SK-N-SH (cell line): ENCODE measurements at regions not wholly inside any gene's neighbourhood (a gene's known extent, or its start where the extent isn't known, plus 50 kb on each side); places are given as distances from the start of the nearest gene placed in this dataset.

Experiments
- CTCF ChIA-PET: fragments of 300-600, 350-600 bp; formaldehyde crosslinking; extraction: SDS; loops from one replicate; lab custom pipeline; 2021; lab: Yijun Ruan, JAX
- POLR2A ChIA-PET: fragments of 350-600 bp; sonication (Branson Sonifier 250); formaldehyde crosslinking; extraction: SDS; loops from one replicate; lab custom pipeline; 2020; ENCODE audit warnings: antibody characterized with exemption, inconsistent platforms; lab: Yijun Ruan, JAX
- DNase-seq: peaks from one replicate; pipeline ENCODE4 v3.0.0; 2012
- H2AFZ ChIP-seq: fragments of 200-600 bp; sonication (generic); 2 replicates; pipeline ENCODE4 v1.8.1; 2016; ENCODE audit warnings: antibody characterized with exemption, mild to moderate bottlenecking, low read depth
- H3F3A ChIP-seq: fragments of 200-600 bp; sonication (generic); replicated peaks from 2 replicates; pipeline ENCODE3; 2016; ENCODE audit warnings: antibody characterized with exemption, mild to moderate bottlenecking; ENCODE audit not compliant: insufficient read depth
- H3K27ac ChIP-seq, 2 experiments: fragments of 200-500 bp in 1 of 2; fragments of 200-600 bp in 1 of 2; sonication (Bioruptor generic) in 1 of 2; sonication (generic), shearing (Covaris generic) in 1 of 2; 2 replicates each; pipeline versions ENCODE4 v1.5.1 to v1.6.1; 2014 to 2016; ENCODE audit warnings: low read depth in 2 of 2, inconsistent platforms in 1 of 2, low read length in 1 of 2, mild to moderate bottlenecking in 1 of 2, mixed read lengths in 1 of 2
- H3K27me3 ChIP-seq: fragments of 200-600 bp; sonication (generic), shearing (Covaris generic); 2 replicates; pipeline ENCODE4 v1.6.1; 2016; ENCODE audit warnings: mixed run types; ENCODE audit not compliant: insufficient read depth
- H3K36me3 ChIP-seq, 2 experiments: fragments of 200-500 bp in 1 of 2; fragments of 200-600 bp in 1 of 2; sonication (Bioruptor generic) in 1 of 2; sonication (generic) in 1 of 2; replicated peaks in 1 of 2; 2 replicates each; pipeline versions ENCODE3 to v1.5.1; 2014 to 2016; ENCODE audit warnings: low read length in 1 of 2, mild to moderate bottlenecking in 1 of 2; ENCODE audit not compliant: insufficient read depth in 2 of 2, control insufficient read depth in 1 of 2
- H3K4me1 ChIP-seq, 2 experiments: fragments of 200-500 bp in 1 of 2; fragments of 200-600 bp in 1 of 2; sonication (Bioruptor generic) in 1 of 2; sonication (generic), shearing (Covaris generic) in 1 of 2; 2 replicates each; pipeline versions ENCODE4 v1.5.1 to v1.6.1; 2014 to 2016; ENCODE audit warnings: low read depth in 1 of 2, low read length in 1 of 2, mixed run types in 1 of 2; ENCODE audit not compliant: insufficient read depth in 2 of 2, control insufficient read depth in 1 of 2
- H3K4me2 ChIP-seq: fragments of 200-600 bp; sonication (generic), shearing (Covaris generic); 2 replicates; pipeline ENCODE4 v1.6.1; 2017; ENCODE audit warnings: mixed run types
- H3K4me3 ChIP-seq, 2 experiments: fragments of 200-500 bp in 1 of 2; fragments of 200-600 bp in 1 of 2; sonication (Bioruptor generic) in 1 of 2; sonication (generic), shearing (Covaris generic) in 1 of 2; 2 replicates each; pipeline versions ENCODE4 v1.5.1 to v1.8.1; 2014 to 2016; ENCODE audit warnings: low read depth in 2 of 2, inconsistent platforms in 1 of 2, low read length in 1 of 2, mild to moderate bottlenecking in 1 of 2, mixed read lengths in 1 of 2, moderate library complexity in 1 of 2
- H3K79me2 ChIP-seq: fragments of 200-600 bp; sonication (generic); 2 replicates; pipeline ENCODE4 v1.8.1; 2017; ENCODE audit warnings: mild to moderate bottlenecking; ENCODE audit not compliant: insufficient read depth
- H3K9ac ChIP-seq: fragments of 200-600 bp; sonication (generic); 2 replicates; pipeline ENCODE4 v1.6.1; 2017; ENCODE audit warnings: mixed run types
- H3K9me2 ChIP-seq: fragments of 200-600 bp; sonication (generic); 2 replicates; pipeline ENCODE4 v1.6.1; 2017; ENCODE audit warnings: mixed run types
- H3K9me3 ChIP-seq: fragments of 200-600 bp; sonication (generic); 2 replicates; pipeline ENCODE4 v1.6.1; 2017; ENCODE audit warnings: mixed run types, mild to moderate bottlenecking, moderate library complexity
- H4K20me1 ChIP-seq: fragments of 200-600 bp; sonication (generic); 2 replicates; pipeline ENCODE4 v1.6.1; 2017; ENCODE audit warnings: mild to moderate bottlenecking, mixed run types; ENCODE audit not compliant: insufficient read depth
- EP300 ChIP-seq, 2 experiments: IDR thresholded peaks; 2 replicates each; pipeline versions ENCODE4 v1.4.0 to v1.6.1; 2012; ENCODE audit warnings: borderline replicate concordance in 1 of 2, low read depth in 1 of 2, low read length in 1 of 2
- EZH2phosphoT487 ChIP-seq: fragments of 200-600 bp; sonication (generic); IDR thresholded peaks from 2 replicates; pipeline ENCODE4 v1.6.1; 2017; ENCODE audit warnings: low read depth, mixed run types, mild to moderate bottlenecking, antibody characterized with exemption, moderate library complexity, borderline replicate concordance
- FOSL2 ChIP-seq: IDR thresholded peaks from 2 replicates; pipeline ENCODE4 v1.4.0; 2012; ENCODE audit warnings: low read depth, mild to moderate bottlenecking, moderate library complexity, borderline replicate concordance
- FOXJ3 ChIP-seq: sonication (generic); formaldehyde crosslinking; IDR thresholded peaks from 2 replicates; pipeline ENCODE4 v1.5.1; 2020; ENCODE audit warnings: mild to moderate bottlenecking, missing genetic modification reagents
- GABPA ChIP-seq: IDR thresholded peaks from 2 replicates; pipeline ENCODE4 v1.4.0; 2012; ENCODE audit warnings: low read depth, mild to moderate bottlenecking
- MEF2A ChIP-seq: IDR thresholded peaks from 2 replicates; pipeline ENCODE4 v1.4.0; 2012; ENCODE audit warnings: low read depth, borderline replicate concordance
- NRF1 ChIP-seq: IDR thresholded peaks from 2 replicates; pipeline ENCODE4 v1.6.1; 2012; ENCODE audit warnings: low read depth, mild to moderate bottlenecking, low read length
- SIN3A ChIP-seq: IDR thresholded peaks from 2 replicates; pipeline ENCODE4 v1.6.1; 2012; ENCODE audit warnings: low read depth, mild to moderate bottlenecking, low read length, moderate library complexity, borderline replicate concordance
- TAF1 ChIP-seq: IDR thresholded peaks from 2 replicates; pipeline ENCODE4 v1.6.1; 2012; ENCODE audit warnings: low read depth, mild to moderate bottlenecking, low read length, moderate library complexity, borderline replicate concordance
- TEAD4 ChIP-seq: IDR thresholded peaks from 2 replicates; pipeline ENCODE4 v1.4.0; 2012; ENCODE audit warnings: mild to moderate bottlenecking, borderline replicate concordance; ENCODE audit not compliant: insufficient read depth
- YY1 ChIP-seq: IDR thresholded peaks from 2 replicates; pipeline ENCODE4 v1.4.0; 2012; ENCODE audit warnings: low read depth, mild to moderate bottlenecking
- WGBS: methylation state at CpG from one replicate; pipeline ENCODE4 v1.1.6; 2017; ENCODE audit warnings: low lambda C conversion rate; 5-methylcytosine and 5-hydroxymethylcytosine counted together
- TF ChIP-seq, protein P1 (sequence below): IDR thresholded peaks from 2 replicates; pipeline ENCODE4 v1.4.0; 2012; ENCODE audit warnings: low read depth, borderline replicate concordance
- TF ChIP-seq, protein P2 (sequence below): IDR thresholded peaks from 2 replicates; pipeline ENCODE4 v1.4.0; 2012; ENCODE audit warnings: low read depth

- Histone ChIP-seq H3K36me3 (no peaks in the 10 kb centered on the region), H3F3A (no peaks in the 10 kb centered on the region), H3K9ac (no peak overlapping the region), H3K9me3 (no peaks in the 10 kb centered on the region), H3K27ac (no peak overlapping the region), H3K9me2 (no peaks in the 10 kb centered on the region), H2AFZ (no peak overlapping the region), H3K4me3 (no peak overlapping the region), H3K4me2 (no peak overlapping the region), H4K20me1 (no peaks in the 10 kb centered on the region), H3K79me2 (no peaks in the 10 kb centered on the region), H3K27me3 (no peaks in the 10 kb centered on the region), H3K4me1 (no peaks in the 10 kb centered on the region)
- ChIA-PET CTCF (no interaction called here), POLR2A (no interaction called here)
- WGBS, result 81% methylated on average over 2 of the region's 2 CpGs
- TF ChIP-seq, protein P1, sequence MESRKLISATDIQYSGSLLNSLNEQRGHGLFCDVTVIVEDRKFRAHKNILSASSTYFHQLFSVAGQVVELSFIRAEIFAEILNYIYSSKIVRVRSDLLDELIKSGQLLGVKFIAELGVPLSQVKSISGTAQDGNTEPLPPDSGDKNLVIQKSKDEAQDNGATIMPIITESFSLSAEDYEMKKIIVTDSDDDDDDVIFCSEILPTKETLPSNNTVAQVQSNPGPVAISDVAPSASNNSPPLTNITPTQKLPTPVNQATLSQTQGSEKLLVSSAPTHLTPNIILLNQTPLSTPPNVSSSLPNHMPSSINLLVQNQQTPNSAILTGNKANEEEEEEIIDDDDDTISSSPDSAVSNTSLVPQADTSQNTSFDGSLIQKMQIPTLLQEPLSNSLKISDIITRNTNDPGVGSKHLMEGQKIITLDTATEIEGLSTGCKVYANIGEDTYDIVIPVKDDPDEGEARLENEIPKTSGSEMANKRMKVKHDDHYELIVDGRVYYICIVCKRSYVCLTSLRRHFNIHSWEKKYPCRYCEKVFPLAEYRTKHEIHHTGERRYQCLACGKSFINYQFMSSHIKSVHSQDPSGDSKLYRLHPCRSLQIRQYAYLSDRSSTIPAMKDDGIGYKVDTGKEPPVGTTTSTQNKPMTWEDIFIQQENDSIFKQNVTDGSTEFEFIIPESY, result no peak
- no peak for TF ChIP-seq TEAD4
- no peak for TF ChIP-seq YY1
- TF ChIP-seq TAF1, result no peak
- TF ChIP-seq FOXJ3 (CRISPR knock-in tag), result no peak
- no peak for TF ChIP-seq SIN3A
- TF ChIP-seq FOSL2, result no peak
- DNase-seq, result no peak
Observed at GRCh38 chr2:144963031-144963430, 443.1 kb upstream of the ZEB2 start.

DNA sequence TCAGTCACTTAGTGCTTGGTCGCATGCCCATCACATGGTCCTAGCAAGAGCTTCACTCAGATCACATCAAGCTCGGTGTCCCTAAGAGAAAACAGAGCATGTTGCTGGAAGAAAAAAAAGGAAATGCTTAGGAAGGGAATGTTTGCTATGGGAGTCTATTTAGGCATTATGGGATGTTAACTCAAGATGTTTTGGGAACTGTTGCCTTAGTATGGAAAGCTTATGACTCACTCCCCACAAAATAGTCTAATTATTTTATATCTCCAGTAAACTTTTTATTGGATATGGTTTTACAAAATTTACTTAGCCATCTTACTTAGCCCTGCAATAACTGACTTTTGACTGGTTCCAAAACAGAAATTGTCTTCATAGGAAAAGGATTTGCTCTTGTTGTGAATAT, 439.5 kb upstream of the ZEB2 start:
- Histone ChIP-seq H2AFZ (no peak overlapping the region), H4K20me1 (no peaks in the 10 kb centered on the region), H3F3A (no peaks in the 10 kb centered on the region), H3K9ac (no peak overlapping the region), H3K36me3 (no peaks in the 10 kb centered on the region), H3K9me2 (no peaks in the 10 kb centered on the region), H3K4me1 (no peaks in the 10 kb centered on the region), H3K27me3 (no peaks in the 10 kb centered on the region), H3K27ac (peak overlapping the region in 1 of 2 experiments; percentile 18; a peak in 1 of 4 replicates), H3K4me2 (no peak overlapping the region), H3K79me2 (no peaks in the 10 kb centered on the region)
- CTCF ChIA-PET, result no interaction called here
- WGBS, result 77% methylated on average over 2 of the region's 2 CpGs
- POLR2A ChIA-PET, result no interaction called here
- DNase-seq, result no peak
- TF ChIP-seq TEAD4 (no peak), NRF1 (no peak), EZH2phosphoT487 (no peak), FOSL2 (no peak), MEF2A (no peak), EP300 (IDR thresholded peaks at IDR 0.05; ENCODE audit: borderline replicate concordance in 1 of 2, low read depth in 1 of 2, low read length in 1 of 2) (no peak), GABPA (no peak), TAF1 (no peak)
- TF ChIP-seq, protein P2, sequence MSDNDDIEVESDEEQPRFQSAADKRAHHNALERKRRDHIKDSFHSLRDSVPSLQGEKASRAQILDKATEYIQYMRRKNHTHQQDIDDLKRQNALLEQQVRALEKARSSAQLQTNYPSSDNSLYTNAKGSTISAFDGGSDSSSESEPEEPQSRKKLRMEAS, result no peak
- TF ChIP-seq, all 33 proteins: peak for 0
- Histone ChIP-seq H3K4me3 (no peak overlapping the region), H3K9me3 (no peaks in the 10 kb centered on the region)
